Activated T-cell treated with anti-CD3 and anti-CD28 coated beads for 24 hours (primary cell): ENCODE measurements at regions not wholly inside any gene's neighbourhood (a gene's known extent, or its start where the extent isn't known, plus 50 kb on each side); places are given as distances from the start of the nearest gene placed in this dataset.
A peak's percentile ranks its signal among the peaks of the same experiment; 100 is the strongest.

Source experiments
- DNase-seq: peaks from one replicate; pipeline ENCODE4 v3.0.0-alpha.2; 2020; ENCODE audit warnings: low read depth

DNA sequence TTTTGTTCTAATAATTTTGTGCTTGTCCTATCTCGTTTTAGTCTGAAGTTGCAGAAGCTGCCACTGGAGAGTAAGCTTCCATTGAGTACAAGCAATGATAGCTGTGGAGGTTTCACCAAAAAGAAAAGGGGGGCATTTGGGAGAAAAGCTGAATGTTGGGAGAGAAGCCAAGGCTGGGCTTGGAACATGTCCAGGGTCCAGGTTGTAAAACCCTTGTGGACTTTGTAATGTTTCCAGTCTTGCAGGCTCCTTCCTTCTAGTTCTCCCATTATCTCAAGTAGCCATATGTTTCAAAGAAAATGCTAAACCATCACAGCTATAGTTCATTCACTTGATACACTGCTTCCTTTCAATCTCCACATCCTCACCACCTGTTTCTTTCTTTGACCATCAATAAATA is 880.2 kb downstream of the NLGN4Y start:
- DNase-seq: no peak

DNA sequence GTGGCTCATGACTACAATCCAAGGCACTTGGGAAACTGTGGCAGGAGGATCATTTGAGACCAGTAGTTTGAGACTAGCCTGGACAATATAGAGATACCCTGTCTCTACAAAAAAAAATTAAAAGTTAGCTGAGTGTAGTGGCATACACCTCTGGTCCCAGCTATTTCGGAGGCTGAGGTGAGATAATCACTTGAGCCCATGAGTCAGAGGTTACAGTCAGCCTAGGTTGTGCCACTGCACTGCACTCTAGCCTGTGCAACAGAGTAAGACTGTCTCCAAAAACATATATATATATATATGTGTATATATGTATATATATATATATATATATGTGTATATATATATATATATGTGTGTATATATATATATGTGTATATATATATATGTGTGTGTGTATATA is 890.8 kb downstream of the NLGN4Y start:
- no peak for DNase-seq

DNA sequence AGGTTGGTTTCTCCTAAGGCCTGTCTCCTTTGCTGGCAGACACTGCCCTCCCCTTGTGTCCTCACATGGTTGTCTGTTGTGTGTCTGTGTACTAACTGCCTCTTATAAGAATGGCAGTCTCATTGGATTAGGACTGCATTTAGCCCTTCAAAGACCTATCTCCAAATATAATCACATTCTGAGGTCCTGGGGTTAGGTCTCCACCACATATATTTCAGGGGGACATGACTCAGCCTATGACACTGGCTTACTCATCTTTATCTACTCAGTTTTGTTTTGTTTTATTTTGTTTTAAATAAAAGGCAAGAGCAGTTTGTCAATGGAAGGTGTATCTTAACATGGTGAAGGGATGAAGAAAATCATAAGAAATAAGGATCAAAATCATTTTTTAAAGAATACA is 894.3 kb downstream of the NLGN4Y start:
- no peak for DNase-seq

DNA sequence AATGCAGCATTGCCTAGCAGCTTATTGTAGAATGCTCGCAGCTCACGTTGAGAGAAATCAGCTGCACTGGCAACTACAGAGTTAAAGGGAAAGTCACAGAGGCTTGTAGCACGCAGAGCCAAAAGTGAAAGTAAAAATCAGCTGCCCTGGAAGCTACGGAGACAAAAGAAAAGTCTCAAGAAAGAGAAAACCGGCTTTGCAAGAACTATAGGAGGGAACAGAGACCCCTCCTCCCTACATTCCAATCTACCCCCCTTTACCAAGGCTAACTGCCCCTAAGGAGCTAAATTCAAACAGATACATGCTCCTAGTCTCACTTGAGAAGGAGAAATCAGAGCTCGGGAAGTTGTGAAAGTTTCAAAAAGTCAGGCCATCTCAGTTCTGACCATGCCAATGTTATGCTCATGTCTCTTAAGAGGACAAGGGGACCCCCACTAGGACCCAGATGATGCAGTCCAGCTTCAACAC is 900.4 kb downstream of the NLGN4Y start:
- peak; percentile 2 for DNase-seq

DNA sequence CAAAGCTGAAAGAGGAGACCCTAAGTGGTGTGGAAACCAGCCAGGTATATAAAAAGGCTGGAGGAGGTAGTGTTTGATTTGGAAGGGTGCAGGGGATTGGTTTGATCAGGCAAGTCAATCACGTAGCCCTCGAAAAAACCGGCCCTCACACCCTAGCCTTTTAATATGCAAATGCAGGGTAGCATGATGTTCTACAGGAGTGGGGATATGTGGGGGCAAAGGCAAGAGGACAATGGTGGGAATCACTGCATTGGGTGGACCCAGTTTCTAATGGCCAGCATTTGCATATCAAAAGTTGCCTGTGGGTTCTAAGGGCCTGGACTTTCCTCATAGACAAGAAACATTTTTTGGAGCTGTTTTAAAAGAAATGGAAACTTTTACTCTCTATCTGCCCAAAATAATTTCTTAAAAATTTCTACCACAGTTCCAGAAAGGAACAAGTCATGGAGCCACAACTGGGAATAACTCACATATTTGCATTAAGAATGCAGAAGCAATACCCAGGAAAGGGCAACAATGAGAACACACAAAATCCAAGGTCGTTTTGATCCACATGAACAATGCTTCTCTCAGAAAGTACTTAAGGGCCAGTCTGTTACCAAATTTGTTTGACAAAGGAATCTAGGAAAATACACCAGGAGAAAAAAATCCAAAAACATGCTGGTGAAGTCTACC is 915.8 kb downstream of the NLGN4Y start:
- no peak for DNase-seq

DNA sequence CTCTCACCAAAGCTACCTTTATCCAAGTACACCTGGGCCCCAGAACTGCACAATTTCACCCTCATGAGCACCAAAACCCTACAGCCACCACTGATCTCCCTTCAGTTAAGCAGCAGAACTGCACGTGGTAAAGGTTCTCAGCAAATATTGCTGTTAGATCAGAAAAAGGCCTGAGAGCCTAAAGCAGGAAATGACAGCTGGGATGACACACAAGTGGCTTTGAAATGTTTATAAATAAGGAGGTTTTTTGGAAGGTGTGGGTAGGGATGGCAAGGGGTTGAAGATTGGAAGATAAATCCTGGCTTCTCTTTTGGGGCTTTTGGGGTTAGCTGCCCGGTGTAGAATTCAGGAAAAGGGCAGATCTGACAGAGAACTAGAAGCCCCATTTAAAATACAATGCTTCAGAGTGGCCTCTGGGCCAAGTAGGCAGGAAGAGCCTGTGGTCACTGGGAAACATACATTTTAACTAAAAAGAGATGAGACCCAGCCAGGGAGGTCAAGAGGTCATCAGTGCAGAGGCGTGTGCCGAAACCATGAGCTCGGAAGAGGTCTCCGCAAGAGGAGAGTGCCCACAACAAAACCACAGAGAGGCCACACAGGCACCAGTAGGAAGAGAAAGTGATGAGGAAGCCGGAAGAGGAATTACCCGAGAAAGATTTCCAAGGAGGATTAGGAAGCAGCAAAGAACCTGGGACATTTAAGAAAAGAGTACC is 916.5 kb downstream of the NLGN4Y start:
- no peak for DNase-seq

DNA sequence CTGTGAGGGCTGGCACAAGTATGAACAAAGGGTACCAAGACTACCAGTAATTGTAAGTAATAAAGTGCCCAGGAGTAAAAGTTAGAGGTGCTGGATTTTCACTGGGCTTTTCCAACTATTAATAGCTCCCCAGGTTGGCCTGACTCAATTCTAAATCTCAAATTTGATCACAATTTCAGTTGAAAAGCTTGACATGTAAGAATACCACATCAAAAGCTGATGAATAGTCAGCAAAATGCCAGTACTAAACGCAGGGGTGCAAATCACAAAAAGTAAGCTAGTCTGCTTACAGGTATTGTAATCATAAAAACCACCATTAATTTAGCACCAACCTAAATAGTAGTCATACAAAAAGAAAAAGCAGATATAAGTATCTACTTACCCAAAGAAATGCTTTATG is 917.5 kb downstream of the NLGN4Y start:
- no peak for DNase-seq

DNA sequence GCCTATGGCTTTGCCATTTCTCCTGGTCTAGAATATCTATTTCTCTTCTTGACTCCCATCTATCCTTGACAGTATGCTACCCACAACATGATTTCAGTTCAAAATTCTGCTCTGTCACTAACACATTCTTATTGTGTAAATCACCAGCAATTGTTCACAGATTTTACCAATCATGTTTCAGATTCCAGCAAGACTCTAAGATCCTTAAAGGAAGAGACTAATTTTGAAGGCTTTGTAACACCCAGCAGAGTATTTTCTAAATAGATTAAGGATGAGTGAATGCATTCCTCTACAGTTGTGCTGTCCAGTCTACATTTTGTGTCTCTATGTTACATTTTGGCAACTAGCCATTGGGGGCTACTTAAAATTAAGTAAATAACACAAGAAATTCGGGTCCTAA is 921.5 kb downstream of the NLGN4Y start:
- no peak for DNase-seq

DNA sequence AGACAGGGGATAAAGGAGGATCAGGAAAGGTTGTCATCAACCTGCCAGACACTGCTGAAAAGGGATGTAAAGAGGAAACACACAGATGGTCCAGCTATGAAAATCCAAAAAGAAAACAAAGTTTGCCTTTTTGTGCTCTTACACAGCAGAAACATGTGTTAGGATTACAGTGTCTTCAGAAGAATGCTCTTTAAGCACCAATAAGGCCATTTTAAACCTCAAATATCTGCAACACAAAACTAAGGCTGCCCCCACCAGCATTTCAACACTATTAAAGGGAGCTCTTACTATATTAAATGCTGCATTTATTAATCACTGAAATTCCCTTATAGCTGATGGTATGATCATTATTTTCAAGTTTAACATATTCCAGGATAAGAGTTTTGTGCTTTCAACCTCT is 922.5 kb downstream of the NLGN4Y start:
- no peak for DNase-seq

DNA sequence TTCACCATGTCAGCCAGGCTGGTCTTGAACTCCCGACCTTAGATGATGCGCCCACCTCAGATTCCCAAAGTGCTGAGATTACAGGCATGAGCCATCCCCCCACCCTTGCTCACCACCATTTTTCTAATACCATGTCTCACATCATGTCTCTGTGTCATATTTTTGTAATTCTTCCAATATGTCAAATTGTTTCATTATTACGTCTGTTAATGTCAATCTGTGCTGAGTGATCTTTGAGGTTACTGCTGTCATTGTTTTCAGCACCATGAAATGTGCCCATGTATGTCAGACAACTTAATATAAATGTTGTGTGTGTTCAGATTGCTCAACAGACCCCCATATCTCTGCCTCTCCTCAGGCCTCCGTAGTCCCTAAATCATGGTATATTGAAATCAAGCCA is 923.6 kb downstream of the NLGN4Y start:
- DNase-seq: no peak

DNA sequence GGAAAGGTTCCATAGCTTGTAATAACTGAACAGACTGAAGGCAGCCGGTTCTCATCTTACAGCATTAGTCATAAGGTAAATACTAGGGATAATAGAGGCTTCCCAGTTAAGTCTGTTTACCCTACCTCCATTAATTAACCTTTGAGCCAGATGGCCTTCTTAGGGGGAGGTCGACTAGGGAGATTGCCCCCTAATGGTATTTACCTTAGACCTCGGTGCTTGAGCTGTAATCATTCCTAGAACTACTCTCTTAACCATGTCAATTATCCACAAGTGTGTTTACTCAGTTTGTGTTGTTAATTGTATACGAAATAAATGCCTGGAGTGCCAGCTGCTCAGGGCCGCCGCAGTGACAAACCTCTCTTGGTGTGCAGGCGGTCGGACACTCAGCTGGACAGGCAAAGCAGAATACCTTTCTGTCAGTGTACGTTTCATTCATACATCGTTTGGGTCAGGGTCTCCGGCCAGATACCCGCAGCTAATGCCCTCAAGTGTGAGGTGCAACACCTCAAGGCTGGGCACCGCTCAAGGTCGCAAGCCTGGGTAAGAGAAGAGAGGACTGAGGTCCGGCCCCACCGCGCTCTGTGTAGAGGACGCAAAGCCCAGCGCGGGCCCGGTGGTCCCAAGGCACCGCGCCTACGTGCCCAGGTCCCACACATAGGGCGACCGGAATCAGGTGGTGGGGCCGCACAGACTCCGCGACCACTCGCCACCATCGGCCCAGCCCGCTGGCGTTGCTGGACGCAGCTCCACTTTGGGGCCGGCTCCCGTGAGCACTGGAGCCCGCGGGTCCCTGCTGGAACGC is 931.0 kb downstream of the NLGN4Y start:
- no peak for DNase-seq

DNA sequence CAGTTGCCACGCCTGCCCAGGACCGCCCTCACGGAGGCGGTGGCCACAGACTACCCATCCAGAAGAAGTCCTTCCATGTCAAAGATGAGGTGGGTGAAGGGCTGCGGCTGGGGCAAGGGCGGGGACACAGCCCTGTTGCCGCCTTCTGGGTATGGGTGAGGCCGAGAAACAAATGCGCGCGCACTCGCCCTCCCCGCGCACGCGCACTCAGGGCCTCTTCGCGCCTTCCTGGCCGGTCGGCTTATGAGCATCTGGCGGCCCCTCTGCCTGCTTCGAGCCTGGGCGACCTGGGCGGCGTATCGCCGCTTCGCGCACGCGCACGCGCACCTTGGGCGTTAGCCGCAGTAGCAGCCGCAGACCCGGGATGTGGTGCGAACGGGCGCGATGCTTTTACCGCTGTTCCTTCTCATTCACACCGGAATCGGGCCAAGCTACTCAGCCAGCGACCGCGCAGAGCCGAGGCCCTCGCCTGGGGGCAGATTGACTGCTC is 931.7 kb downstream of the NLGN4Y start:
- peak; percentile 67 for DNase-seq

DNA sequence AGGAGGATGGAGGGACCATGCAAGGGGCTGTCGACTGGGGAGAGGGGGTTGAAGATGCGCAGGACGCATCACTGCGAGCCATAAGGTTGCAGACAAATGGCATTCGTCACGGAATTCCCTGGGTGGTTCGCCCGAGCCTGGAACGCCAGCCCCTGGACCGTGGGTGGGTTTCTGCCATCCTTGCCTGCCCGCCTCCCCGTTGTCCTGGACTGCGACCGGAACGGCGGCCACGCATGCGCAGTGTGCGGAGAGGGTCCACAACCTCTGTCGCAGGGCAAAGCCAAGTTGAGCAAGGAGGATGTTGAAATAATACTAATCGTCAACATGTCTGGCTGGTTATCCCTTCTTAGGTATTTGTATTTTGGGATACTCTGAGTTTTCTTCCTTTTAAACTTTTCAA is 932.2 kb downstream of the NLGN4Y start:
- DNase-seq: no peak

DNA sequence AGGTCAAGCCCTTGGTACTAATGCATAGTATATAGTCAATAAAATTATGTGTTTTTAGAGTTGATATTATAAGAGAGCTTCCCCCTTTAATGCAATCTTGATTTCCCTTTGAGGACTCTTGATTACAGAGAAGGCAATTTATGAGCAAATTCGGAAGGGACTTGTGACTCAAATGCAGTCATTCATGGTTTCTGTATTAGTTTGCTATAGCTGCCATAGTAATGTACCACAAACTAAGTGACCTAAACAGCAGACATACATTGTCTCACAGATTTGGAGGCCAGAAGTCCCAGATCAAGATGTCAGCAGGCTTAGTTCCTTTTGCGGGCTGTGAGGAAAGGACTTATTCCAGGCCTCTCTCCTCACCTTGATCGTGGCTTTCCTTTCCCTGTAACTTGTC is 933.4 kb downstream of the NLGN4Y start:
- DNase-seq: no peak

DNA sequence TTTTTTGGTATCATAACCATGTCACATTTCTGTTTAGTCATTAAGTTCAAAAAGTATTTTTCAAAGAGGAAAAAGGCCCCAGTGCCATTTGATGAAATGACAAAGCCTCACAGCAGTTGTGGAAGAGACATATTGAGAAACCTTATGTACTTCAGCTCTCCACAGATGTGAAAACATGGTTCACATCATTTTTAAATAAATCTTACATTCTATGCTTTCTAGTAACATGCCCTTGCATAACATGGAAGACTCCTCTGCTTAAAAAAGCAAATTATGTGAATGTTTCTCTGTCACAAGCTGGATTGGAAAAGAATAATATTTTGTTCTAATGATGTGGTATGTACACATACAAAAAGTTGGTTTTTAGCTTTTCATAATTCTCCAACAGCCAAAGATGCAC is 934.1 kb downstream of the NLGN4Y start:
- DNase-seq: no peak

DNA sequence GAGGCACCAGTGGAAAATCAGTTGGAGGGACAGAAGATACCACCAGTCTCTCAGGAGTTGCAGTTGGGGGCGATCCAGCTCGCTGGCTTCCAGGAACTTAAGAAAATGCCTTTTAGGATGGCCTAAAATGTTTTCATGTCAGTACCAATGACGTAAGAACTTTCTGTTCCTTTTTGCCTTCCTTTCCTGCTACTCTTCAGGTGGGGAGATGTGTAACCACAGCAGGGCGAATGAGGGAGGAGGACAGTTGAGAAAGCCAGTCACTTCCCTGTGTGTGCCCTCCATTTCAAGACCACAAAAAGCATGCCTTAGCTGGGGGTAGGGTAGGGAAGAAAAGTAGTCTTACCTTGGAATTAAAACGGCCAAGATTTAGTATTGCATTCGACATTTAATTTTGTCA is 941.6 kb downstream of the NLGN4Y start:
- no peak for DNase-seq

DNA sequence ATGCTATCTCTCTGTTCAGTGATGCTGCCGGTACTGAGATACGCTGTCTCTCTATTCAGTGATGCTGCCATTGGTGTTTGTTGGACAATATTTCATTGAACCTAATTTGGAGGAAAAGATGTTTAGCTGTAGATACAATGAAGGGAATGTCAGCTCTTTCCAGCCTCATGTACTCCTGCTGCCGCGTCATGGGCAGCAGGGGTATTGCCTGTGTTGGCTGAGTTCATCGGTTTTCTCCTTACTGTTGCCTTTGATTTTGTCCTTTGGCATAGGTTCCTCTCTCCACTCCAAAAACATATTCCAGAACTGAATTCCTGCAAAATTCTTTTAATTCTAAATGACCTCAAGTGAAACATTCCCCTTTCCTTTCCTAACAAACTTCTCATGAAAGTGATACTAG is 942.6 kb downstream of the NLGN4Y start:
- no peak for DNase-seq

DNA sequence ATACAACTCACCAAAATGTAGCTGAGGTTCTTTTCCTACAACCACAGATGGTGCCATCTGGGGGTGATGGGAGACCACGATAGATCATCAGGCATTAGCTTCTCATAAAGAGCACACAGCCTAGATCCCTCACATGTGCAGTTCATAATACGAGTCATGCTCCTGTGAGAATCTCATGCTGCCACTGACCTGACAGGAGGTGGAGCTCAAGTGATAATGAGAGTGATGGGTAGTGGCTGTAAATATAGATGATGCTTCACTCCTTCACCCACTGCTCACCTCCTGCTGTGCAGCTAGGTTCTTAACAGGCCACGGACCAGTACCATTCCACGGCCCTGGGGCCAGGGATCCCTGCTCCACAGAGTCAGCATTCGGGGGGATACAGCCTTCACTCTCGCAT is 943.8 kb downstream of the NLGN4Y start:
- DNase-seq: no peak

DNA sequence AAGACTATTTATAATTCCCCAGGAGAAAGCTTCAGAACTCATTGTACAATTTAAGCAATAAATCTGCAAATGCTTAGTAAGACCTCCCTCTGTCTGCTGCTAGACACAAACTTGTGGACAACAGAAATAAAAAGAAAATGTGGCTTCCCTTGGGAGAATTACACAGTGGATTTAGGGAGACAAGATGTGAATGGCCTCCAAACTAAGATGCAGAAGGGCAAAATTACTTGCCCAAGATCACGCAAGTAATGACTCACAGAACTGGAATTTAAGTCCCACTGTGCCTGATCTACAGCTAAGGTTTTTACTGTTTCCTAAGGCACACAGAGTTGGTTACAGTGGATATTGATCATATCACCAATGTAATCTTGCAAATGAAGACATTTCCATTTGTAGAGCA is 947.0 kb downstream of the NLGN4Y start:
- DNase-seq: no peak

DNA sequence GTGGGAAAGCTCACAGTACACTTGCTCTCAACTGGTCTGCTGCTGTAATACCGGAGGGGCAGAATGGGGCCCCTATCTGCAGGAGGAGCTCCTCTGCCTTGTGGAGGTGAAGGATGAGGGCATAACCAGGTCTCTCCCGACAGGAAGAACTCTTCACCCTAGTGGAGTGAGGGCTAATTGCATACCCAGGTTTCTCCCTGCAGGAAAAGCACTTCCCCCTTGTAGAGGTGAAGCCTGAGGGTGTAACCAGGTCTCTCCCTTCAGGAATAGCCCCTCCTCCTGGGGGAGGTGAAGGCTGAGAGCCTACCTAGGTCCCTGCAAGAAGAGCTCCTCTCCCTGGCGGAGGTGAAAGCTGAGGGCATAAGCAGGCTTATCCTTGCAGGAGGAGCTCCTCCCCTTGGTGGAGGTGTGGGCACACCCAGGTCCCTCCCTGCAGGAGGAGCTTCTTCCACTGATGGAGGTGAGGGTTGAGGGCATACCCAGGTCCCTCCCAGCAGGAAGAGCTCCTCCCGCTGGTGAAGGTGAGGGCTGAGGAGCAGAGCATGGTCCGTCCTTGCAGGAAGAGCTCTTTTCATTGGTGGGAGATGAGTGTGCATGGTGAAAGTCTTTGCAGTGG is 954.1 kb downstream of the NLGN4Y start:
- DNase-seq: no peak

DNA sequence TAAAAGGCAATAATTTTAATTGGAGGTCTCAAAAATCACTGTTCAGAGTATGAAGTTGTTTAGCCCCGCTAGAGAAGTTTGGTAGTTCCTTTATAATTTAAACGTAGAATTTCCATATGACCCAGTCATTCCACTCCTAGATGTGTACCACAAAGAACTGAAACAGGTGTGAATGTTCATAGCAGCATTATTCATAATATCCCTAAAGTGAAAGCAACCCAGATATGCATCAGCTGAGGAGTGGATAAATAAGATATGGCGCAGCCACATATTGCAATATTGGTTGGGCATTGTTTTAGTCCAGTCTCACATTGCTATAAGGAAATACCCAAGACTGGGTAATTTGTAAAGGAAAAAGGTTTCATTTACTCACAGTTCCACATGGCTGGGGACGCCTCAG is 976.2 kb downstream of the NLGN4Y start:
- no peak for DNase-seq

DNA sequence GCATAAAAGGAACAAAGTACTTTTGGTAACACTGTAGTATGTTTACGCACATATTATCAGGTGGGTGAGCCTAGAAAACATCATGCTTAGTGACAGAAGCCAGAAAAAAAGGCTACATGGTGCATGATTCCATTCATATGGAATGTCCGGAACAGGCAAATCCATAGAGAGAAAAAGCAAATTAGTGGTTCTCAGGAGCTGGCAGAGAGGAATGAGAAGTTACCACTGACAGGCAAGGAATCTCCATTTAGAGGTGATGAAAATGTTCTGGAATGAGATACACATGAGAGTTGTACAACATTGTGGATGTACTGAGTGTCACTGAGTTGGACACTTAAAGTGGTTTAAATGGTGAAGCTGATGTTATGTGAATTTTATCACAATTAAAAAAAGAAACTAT is 976.9 kb downstream of the NLGN4Y start:
- no peak for DNase-seq

DNA sequence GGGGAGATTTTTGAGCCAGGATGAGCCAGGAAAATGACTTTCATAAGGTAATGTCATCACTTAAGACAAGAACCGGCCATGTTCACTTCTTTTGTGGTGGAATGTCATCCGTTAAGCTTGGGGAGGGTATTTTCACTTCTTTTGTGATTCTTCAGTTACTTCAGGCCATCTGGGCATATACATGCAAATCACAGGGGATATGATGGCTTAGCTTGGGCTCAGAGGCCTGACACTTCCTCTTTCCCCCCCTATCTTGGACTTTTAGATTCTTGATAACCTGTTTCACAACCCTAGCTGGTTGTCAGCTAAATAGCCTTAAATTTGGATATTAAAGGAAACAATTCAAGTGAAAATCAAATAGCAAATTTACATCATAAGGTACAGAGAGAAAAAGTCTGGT is 986.0 kb downstream of the NLGN4Y start:
- DNase-seq: no peak
